HepG2 (cell line): ENCODE measurements at regions not wholly inside any gene's neighbourhood (a gene's known extent, or its start where the extent isn't known, plus 50 kb on each side); places are given as distances from the start of the nearest gene placed in this dataset.

ENCODE experiments used
- BCLAF1 ChIP-seq: fragments of 450-650 bp; IDR thresholded peaks from 2 replicates; pipeline ENCODE4 v1.6.1; 2017; ENCODE audit warnings: mild to moderate bottlenecking
- CREB1 ChIP-seq, 2 experiments: fragments of 450-650 bp in 1 of 2; IDR thresholded peaks; 2 replicates each; pipeline ENCODE4 v1.6.1; 2016 to 2017; ENCODE audit warnings: control low read depth in 1 of 2, mild to moderate bottlenecking in 1 of 2, missing compliant biosample characterization in 1 of 2, missing genetic modification characterization in 1 of 2
- DBP ChIP-seq: sonication (generic); formaldehyde crosslinking; IDR thresholded peaks from 2 replicates; pipeline ENCODE4 v1.4.0; 2020; ENCODE audit warnings: missing genetic modification reagents; ENCODE audit errors: not compliant biosample characterization
- EEA1 ChIP-seq: sonication (generic); formaldehyde crosslinking; IDR thresholded peaks from 2 replicates; pipeline ENCODE4 v1.5.1; 2020; ENCODE audit warnings: mild to moderate bottlenecking, missing genetic modification reagents, borderline replicate concordance
- FLYWCH1 ChIP-seq: sonication (generic); formaldehyde crosslinking; IDR thresholded peaks from 2 replicates; pipeline ENCODE4 v1.8.1; 2023; ENCODE audit warnings: mild to moderate bottlenecking, missing genetic modification reagents
- GFI1 ChIP-seq: sonication (generic); formaldehyde crosslinking; IDR thresholded peaks from 2 replicates; pipeline ENCODE4 v1.5.0; 2020; ENCODE audit warnings: missing genetic modification reagents, mild to moderate bottlenecking, borderline replicate concordance
- RELA ChIP-seq: sonication (generic); formaldehyde crosslinking; IDR thresholded peaks from 2 replicates; pipeline ENCODE4 v1.4.0; 2020; ENCODE audit warnings: missing genetic modification reagents
- SAP130 ChIP-seq: IDR thresholded peaks from 2 replicates; pipeline ENCODE4 v1.6.1; 2016; ENCODE audit warnings: low read depth
- SETDB1 ChIP-seq: sonication (generic); formaldehyde crosslinking; IDR thresholded peaks from 2 replicates; pipeline ENCODE4 v1.5.1; 2020; ENCODE audit warnings: missing genetic modification reagents, mild to moderate bottlenecking, borderline replicate concordance
- ZNF276 ChIP-seq: sonication (generic); formaldehyde crosslinking; IDR thresholded peaks from 2 replicates; pipeline ENCODE4 v1.4.0; 2020; ENCODE audit warnings: mild to moderate bottlenecking, low read depth, missing genetic modification reagents

DNA sequence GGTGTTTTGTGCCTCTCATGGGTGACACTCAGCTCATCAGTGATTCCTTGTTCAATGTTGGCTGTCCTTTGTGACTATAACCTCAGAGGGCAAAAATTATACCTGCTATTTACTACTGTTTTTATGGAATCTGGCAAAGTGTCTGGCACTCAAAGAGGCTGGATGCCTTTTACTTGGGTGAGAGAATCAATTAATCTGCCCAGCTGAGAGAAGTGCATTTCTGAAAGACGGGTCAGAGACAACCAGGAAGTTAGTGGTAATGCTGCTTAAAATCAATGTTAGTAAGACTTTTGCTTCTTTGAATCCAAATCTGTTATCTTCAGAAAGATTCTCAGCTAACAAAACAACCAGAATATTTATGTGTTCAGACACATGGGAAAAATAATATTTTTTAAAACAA is 436.2 kb upstream of the SUCLG2 start (continued):
- TF ChIP-seq BCLAF1 (no peak), SAP130 (CRISPR knock-in tag) (no peak), FLYWCH1 (CRISPR knock-in tag) (no peak), EEA1 (CRISPR knock-in tag) (no peak), CREB1 (IDR thresholded peaks at IDR 0.05) (no peak), CREB1 (CRISPR knock-in tag; IDR thresholded peaks at IDR 0.05) (no peak), SETDB1 (no peak), ZNF276 (CRISPR knock-in tag) (no peak), DBP (CRISPR knock-in tag) (no peak), GFI1 (no peak), RELA (CRISPR knock-in tag) (no peak)
- TF ChIP-seq, all 625 proteins: peak for 0
